GM21381 (cell line): ENCODE measurements at regions not wholly inside any gene's neighbourhood (a gene's known extent, or its start where the extent isn't known, plus 50 kb on each side); places are given as distances from the start of the nearest gene placed in this dataset.

Source experiments
- ATAC-seq: cut with Tn5 transposase; IDR thresholded peaks from one replicate; pipeline ENCODE4 v1.9.1; 2021; ENCODE audit warnings: mild to moderate bottlenecking, moderate library complexity; ENCODE audit not compliant: unreplicated experiment

GRCh38 chr2:88832311-88832991 is 141.0 kb downstream of the RPIA start:
- peak; percentile 41 for ATAC-seq

GRCh38 chr2:88832992-88833389 is 141.5 kb downstream of the RPIA start:
- no peak for ATAC-seq

- ATAC-seq = no peak
These were observed 142.9 kb downstream of the RPIA start for GRCh38 chr2:88834376-88834775.

- no peak for ATAC-seq
These were observed 143.4 kb downstream of the RPIA start for GRCh38 chr2:88834866-88835265.

- ATAC-seq = no peak
These were observed 144.3 kb downstream of the RPIA start for GRCh38 chr2:88835726-88836125.

GRCh38 chr2:88836351-88836750 is 144.9 kb downstream of the RPIA start:
- ATAC-seq = no peak

- no peak for ATAC-seq
These were observed 146.2 kb downstream of the RPIA start for GRCh38 chr2:88837511-88838160.

- ATAC-seq = peak; percentile 72
These were observed 146.7 kb downstream of the RPIA start for GRCh38 chr2:88838165-88838635.

- no peak for ATAC-seq
These were observed 149.9 kb downstream of the RPIA start for GRCh38 chr2:88841224-88841929.

- no peak for ATAC-seq
These were observed 151.4 kb downstream of the RPIA start for GRCh38 chr2:88842656-88843460.

GRCh38 chr2:88843651-88844050 is 152.2 kb downstream of the RPIA start:
- no peak for ATAC-seq

- ATAC-seq = no peak
These were observed 153.5 kb downstream of the RPIA start for GRCh38 chr2:88844960-88845359.

- ATAC-seq = peak; percentile 81
These were observed 154.5 kb downstream of the RPIA start for GRCh38 chr2:88845772-88846661.

GRCh38 chr2:88852753-88853402 is 161.4 kb downstream of the RPIA start:
- no peak for ATAC-seq

GRCh38 chr2:88853403-88853790 is 161.9 kb downstream of the RPIA start:
- ATAC-seq = no peak

GRCh38 chr2:88854528-88854927 is 163.1 kb downstream of the RPIA start:
- ATAC-seq = no peak

- peak; percentile 35 for ATAC-seq
These were observed 164.3 kb downstream of the RPIA start for GRCh38 chr2:88855620-88856408.

- peak; percentile 26 for ATAC-seq
These were observed 165.1 kb downstream of the RPIA start for GRCh38 chr2:88856409-88857135.
